ENCODE measurements at regions not wholly inside any gene's neighbourhood (a gene's known extent, or its start where the extent isn't known, plus 50 kb on each side); places are given as distances from the start of the nearest gene placed in this dataset.
"Not testable (repeated sequence)": the region's sequence is repeated elsewhere in the genome, so short reads cannot be mapped to it uniquely, and the experiment has no call there.

GRCh38 chr1:145537003-145537402 is 70.8 kb upstream of the GPR89A start:
- TF ChIP-seq SOX15 (CRISPR knock-in tag; IDR thresholded peaks at IDR 0.05); CTCF (IDR thresholded peaks at IDR 0.05); PRDM15 (CRISPR knock-in tag; IDR thresholded peaks at IDR 0.05); ATF1 (CRISPR knock-in tag; IDR thresholded peaks at IDR 0.05): not testable (repeated sequence)

All from WTC11 (cell line).